ENCODE measurements at regions not wholly inside any gene's neighbourhood (a gene's known extent, or its start where the extent isn't known, plus 50 kb on each side); places are given as distances from the start of the nearest gene placed in this dataset.

DNA sequence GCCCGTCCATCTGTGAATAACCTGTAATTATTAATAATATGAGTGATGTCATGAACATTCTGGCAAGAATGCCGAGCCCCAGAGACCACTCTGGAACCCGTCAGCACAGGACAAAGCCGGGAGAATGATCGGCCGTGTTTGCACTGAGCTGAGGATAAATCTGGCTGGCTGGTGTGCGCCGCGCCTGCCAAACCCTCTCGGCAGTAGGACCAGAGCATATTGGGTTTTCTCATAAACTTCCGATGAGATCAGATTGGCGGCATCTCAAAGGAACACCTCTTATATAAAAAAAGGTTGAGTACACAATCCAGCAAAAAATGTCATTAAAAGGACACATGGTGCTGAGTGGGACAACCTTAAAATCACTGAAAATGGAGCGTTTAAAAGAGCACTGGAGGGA, 296.0 kb upstream of the MKI67 start:
- no peak for DNase-seq (ENCODE audit: low read depth)
- TF ChIP-seq, protein P1, sequence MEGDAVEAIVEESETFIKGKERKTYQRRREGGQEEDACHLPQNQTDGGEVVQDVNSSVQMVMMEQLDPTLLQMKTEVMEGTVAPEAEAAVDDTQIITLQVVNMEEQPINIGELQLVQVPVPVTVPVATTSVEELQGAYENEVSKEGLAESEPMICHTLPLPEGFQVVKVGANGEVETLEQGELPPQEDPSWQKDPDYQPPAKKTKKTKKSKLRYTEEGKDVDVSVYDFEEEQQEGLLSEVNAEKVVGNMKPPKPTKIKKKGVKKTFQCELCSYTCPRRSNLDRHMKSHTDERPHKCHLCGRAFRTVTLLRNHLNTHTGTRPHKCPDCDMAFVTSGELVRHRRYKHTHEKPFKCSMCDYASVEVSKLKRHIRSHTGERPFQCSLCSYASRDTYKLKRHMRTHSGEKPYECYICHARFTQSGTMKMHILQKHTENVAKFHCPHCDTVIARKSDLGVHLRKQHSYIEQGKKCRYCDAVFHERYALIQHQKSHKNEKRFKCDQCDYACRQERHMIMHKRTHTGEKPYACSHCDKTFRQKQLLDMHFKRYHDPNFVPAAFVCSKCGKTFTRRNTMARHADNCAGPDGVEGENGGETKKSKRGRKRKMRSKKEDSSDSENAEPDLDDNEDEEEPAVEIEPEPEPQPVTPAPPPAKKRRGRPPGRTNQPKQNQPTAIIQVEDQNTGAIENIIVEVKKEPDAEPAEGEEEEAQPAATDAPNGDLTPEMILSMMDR (conservative IDR thresholded peaks at IDR 0.05; ENCODE audit: low read depth, low read length): no peak
- no peak overlapping the region for H3K4me3 ChIP-seq (ENCODE audit: low read length)

DNA sequence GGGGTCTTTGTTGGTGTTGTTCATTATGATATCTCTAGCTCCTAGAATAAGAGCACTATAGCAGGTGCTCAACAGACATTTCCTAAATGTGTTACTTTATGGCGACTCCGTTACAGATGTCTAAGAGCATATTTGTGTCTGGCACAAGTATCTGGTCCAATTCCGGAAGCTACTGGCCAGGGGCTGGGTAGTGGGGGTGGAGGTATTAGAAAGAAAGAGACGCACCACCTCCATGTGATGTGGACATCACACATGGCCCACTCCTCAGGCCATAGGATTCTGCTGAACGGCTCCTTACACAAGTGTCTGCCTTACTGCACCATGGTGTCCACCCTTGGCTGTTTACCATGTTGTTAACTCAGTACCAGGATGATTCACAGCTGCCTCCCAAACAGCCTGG, 296.8 kb upstream of the MKI67 start:
- TF ChIP-seq, protein P1 (conservative IDR thresholded peaks at IDR 0.05; ENCODE audit: low read depth, low read length): no peak
- H3K4me3 ChIP-seq (ENCODE audit: low read length): no peak overlapping the region
- DNase-seq (ENCODE audit: low read depth): no peak

DNA sequence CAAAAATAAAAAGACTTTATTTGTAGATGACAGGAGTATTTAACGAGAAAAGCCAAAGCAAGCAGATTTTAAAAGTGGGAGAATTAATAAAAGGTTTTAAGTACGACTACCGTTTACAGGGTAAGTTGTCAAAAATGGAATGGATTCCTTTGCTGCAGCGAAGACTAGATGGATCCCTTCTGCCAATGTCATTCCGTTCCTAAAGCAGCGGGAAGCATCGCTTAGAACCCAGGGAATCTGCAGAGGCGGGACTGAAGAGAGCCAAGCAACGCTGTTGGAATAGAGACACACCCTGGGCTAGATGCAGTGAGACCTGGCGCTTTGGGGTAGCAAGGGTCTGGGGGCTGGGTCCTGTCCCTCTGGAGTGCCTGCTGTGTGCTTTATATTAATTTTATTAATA, 303.1 kb upstream of the MKI67 start:
- no peak overlapping the region for H3K4me3 ChIP-seq (ENCODE audit: low read length)
- DNase-seq (ENCODE audit: low read depth): no peak
- TF ChIP-seq, protein P1 (conservative IDR thresholded peaks at IDR 0.05; ENCODE audit: low read depth, low read length): no peak

DNA sequence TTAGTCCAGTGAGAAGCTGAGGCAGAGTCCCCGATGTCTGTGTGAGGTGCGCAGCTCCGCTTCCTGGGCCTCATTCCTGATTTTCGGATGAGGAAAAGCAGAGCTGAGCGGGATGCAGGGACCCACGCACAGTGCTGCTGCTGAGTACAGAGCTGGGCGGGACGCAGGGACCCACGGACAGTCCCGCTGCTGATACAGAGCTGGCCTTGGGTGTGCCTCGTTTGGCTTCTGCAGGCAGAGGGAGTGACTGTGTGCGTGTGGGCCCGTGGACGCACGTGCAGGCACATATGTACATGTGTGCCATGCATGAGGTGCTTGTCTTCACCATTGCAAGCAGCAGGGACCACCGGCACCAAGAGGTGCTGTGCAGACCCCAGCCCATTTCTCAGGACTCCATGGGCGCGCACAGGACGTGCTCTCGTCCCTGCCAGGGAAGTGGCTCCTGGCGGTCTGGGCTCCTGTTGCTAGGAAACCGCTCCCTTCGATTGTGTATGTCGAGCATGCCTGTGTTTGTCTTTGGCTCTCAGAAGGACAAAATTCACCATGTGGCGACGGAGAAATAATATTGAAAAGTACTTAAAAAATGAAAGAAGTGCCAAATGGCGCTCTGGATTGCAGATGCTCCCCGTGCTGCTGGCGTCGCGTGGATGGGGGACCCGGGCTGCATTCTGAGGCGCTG, 303.8 kb upstream of the MKI67 start:
- DNase-seq (ENCODE audit: low read depth): no peak
- no peak overlapping the region for H3K4me3 ChIP-seq (ENCODE audit: low read length)
- TF ChIP-seq, protein P1 (conservative IDR thresholded peaks at IDR 0.05; ENCODE audit: low read depth, low read length): no peak

DNA sequence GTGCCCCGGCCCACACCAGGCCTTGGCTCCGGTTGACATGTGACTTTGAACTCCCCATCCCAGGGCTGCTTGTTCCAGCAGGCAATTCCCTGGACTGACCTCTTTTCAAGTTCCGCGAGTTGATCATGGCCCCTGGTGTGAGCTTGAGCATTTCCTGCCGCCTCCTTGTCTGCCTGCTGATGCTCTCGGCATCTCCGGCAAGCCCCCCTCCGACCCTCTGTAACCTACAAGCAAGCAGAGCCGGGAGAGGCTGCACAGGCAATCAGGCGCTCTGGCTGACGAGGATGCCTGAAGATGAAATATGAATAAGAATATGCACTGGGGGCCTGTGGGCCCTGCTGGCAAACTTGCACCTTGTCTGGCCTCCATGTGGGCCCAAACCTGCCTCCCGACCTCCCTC, 304.9 kb upstream of the MKI67 start:
- no peak overlapping the region for H3K4me3 ChIP-seq (ENCODE audit: low read length)
- TF ChIP-seq, protein P1 (conservative IDR thresholded peaks at IDR 0.05; ENCODE audit: low read depth, low read length): no peak
- DNase-seq (ENCODE audit: low read depth): no peak

DNA sequence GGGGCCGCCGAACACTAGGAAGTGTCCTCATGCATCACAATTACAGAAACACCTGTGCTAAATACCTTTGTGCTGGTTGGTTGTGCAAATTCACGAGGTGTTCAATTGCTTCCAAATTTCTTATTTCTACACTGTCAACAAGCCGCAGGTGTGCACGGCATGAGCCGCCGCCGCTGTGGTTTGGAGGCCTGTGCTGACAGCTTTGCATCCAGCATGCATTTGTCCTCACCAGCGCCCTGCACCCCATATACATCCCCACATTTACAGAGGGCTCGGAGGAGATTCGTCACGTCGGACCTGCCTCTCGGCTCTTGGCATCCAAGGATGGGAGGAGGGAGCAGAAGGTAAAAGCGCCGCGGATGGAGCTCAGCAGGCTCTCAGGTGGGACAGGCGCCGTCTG, 305.3 kb upstream of the MKI67 start:
- TF ChIP-seq, protein P1 (conservative IDR thresholded peaks at IDR 0.05; ENCODE audit: low read depth, low read length): no peak
- no peak overlapping the region for H3K4me3 ChIP-seq (ENCODE audit: low read length)
- no peak for DNase-seq (ENCODE audit: low read depth)

DNA sequence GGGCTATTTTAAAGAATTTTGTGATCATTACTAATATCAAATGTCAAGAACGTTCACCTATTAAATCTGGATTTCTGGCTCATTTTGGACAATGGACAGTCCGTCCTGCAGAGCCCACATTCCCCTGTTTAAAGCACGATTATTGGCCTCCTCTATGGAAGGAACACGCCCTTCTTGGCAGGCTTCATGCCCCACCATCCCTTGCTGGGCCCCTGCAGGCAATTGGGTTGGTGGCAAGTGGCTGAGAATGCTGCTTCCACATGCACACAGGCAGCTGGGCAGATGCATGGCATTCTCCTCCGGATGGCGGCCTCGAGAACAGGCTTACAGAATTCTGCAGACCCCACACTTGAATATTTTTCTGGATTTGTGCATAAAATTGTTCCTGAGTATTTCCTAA, 305.8 kb upstream of the MKI67 start:
- TF ChIP-seq, protein P1 (conservative IDR thresholded peaks at IDR 0.05; ENCODE audit: low read depth, low read length): no peak
- DNase-seq (ENCODE audit: low read depth): no peak
- H3K4me3 ChIP-seq (ENCODE audit: low read length): no peak overlapping the region
